CD14-positive monocyte (primary cell): ENCODE measurements at regions not wholly inside any gene's neighbourhood (a gene's known extent, or its start where the extent isn't known, plus 50 kb on each side); places are given as distances from the start of the nearest gene placed in this dataset.

Source experiments
- DNase-seq, 3 donors: peaks; one replicate each; pipeline ENCODE4 v3.0.0-alpha.2; 2011 to 2022
- H2AFZ ChIP-seq: 2 replicates; pipeline ENCODE4 v1.6.0; 2012; ENCODE audit warnings: mild to moderate bottlenecking, low read depth, low read length, inconsistent platforms; ENCODE audit not compliant: insufficient read depth, poor library complexity, severe bottlenecking
- H3K27ac ChIP-seq, 2 donors: 1 replicate in 1 of 2; 2 replicates in 1 of 2; pipeline ENCODE4 v1.5.1; 2012 to 2013; ENCODE audit warnings: low read length in 2 of 2, control low read depth in 1 of 2, inconsistent platforms in 1 of 2, low read depth in 1 of 2, mild to moderate bottlenecking in 1 of 2
- H3K27me3 ChIP-seq, 2 donors: one replicate each; pipeline versions ENCODE4 v1.6.0 to v1.6.1; 2011 to 2013; ENCODE audit warnings: low read length in 2 of 2; ENCODE audit not compliant: control insufficient read depth in 2 of 2, insufficient read depth in 2 of 2
- H3K36me3 ChIP-seq, 2 donors: replicated peaks in 1 of 2; 1 replicate in 1 of 2; 2 replicates in 1 of 2; pipeline versions ENCODE4 v1.5.1 to v1.6.1; 2012 to 2013; ENCODE audit warnings: low read length in 2 of 2, control low read depth in 1 of 2, inconsistent platforms in 1 of 2, mild to moderate bottlenecking in 1 of 2; ENCODE audit not compliant: insufficient read depth in 2 of 2, control insufficient read depth in 1 of 2
- H3K4me1 ChIP-seq, 2 donors: 1 replicate in 1 of 2; 2 replicates in 1 of 2; pipeline versions ENCODE4 v1.5.1 to v1.6.1; 2012 to 2013; ENCODE audit warnings: low read length in 2 of 2, control low read depth in 1 of 2, inconsistent platforms in 1 of 2, mild to moderate bottlenecking in 1 of 2, moderate library complexity in 1 of 2; ENCODE audit not compliant: insufficient read depth in 2 of 2, control insufficient read depth in 1 of 2
- H3K4me2 ChIP-seq: replicated peaks from 2 replicates; pipeline ENCODE3; 2012; ENCODE audit warnings: low read length, moderate library complexity, mild to moderate bottlenecking; ENCODE audit not compliant: poor library complexity, severe bottlenecking; ENCODE audit errors: extremely low read depth
- H3K4me3 ChIP-seq, 3 experiments: fragments of 200-600 bp in 1 of 3; sonication (generic) in 1 of 3; replicated peaks in 1 of 3; 1 replicate in 2 of 3; 2 replicates in 1 of 3; pipeline ENCODE4 v1.5.1; 2011 to 2013; ENCODE audit warnings: low read length in 3 of 3, mild to moderate bottlenecking in 3 of 3, control low read depth in 2 of 3, low read depth in 2 of 3, inconsistent platforms in 1 of 3, moderate library complexity in 1 of 3
- H3K79me2 ChIP-seq: 2 replicates; pipeline ENCODE4 v1.6.0; 2012; ENCODE audit warnings: mild to moderate bottlenecking, control low read depth, inconsistent platforms, low read length, moderate library complexity; ENCODE audit not compliant: insufficient read depth
- H3K9ac ChIP-seq: 2 replicates; pipeline ENCODE4 v1.6.0; 2017; ENCODE audit warnings: low read length, mild to moderate bottlenecking; ENCODE audit not compliant: insufficient read depth, poor library complexity, severe bottlenecking
- H3K9me3 ChIP-seq, 2 donors: replicated peaks in 1 of 2; 1 replicate in 1 of 2; 2 replicates in 1 of 2; pipeline versions ENCODE4 v1.5.1 to v1.6.1; 2012 to 2013; ENCODE audit warnings: low read length in 2 of 2, control low read depth in 1 of 2; ENCODE audit not compliant: control insufficient read depth in 1 of 2, insufficient read depth in 1 of 2
- H4K20me1 ChIP-seq: 2 replicates; pipeline ENCODE4 v1.6.0; 2012; ENCODE audit warnings: mild to moderate bottlenecking, low read length, control low read depth, moderate library complexity; ENCODE audit not compliant: insufficient read depth
- H3K27ac Mint-ChIP-seq, 7 donors: one replicate each; pipeline ENCODE4 v1.8.0; 2020; ENCODE audit warnings: mild to moderate bottlenecking in 7 of 7, mixed read lengths in 7 of 7, moderate library complexity in 6 of 7, inconsistent platforms in 2 of 7
- H3K27me3 Mint-ChIP-seq, 3 donors: one replicate each; pipeline ENCODE4 v1.8.0; 2021 to 2022; ENCODE audit warnings: low read depth in 3 of 3, mild to moderate bottlenecking in 3 of 3, mixed read lengths in 3 of 3, moderate library complexity in 3 of 3, inconsistent platforms in 1 of 3
- H3K36me3 Mint-ChIP-seq, 2 donors: one replicate each; pipeline ENCODE4 v1.8.0; 2020; ENCODE audit warnings: mixed read lengths in 2 of 2, inconsistent platforms in 1 of 2, mild to moderate bottlenecking in 1 of 2
- H3K4me1 Mint-ChIP-seq: one replicate; pipeline ENCODE4 v1.8.0; 2020; ENCODE audit warnings: mild to moderate bottlenecking, mixed read lengths
- H3K4me3 Mint-ChIP-seq, 2 donors: one replicate each; pipeline ENCODE4 v1.8.0; 2020; ENCODE audit warnings: mild to moderate bottlenecking in 2 of 2, mixed read lengths in 2 of 2, moderate library complexity in 1 of 2
- H3K9me3 Mint-ChIP-seq, 7 donors: one replicate each; pipeline ENCODE4 v1.8.0; 2020 to 2022; ENCODE audit warnings: mixed read lengths in 7 of 7, mild to moderate bottlenecking in 6 of 7, moderate library complexity in 6 of 7, inconsistent platforms in 2 of 7
- CTCF ChIP-seq: fragments of 200-600 bp; IDR thresholded peaks from one replicate; pipeline ENCODE4 v1.8.0; 2022; ENCODE audit warnings: antibody characterized with exemption, mild to moderate bottlenecking
- WGBS: methylation state at CpG from one replicate; pipeline ENCODE4 v1.1.5; 2013; ENCODE audit warnings: missing lambda C conversion rate; ENCODE audit not compliant: insufficient coverage; 5-methylcytosine and 5-hydroxymethylcytosine counted together
- intact Hi-C, 2 donors: fragments of 100-400 bp; cut with micrococcal nuclease; formaldehyde crosslinking; loops; one replicate each; pipeline versions ENCODE4 v1.15.0 to v1.15.1; 2023

- no peaks in the 10 kb centered on the region for H3K79me2 ChIP-seq
- WGBS, result 100% methylated on average over 1 of the region's 3 CpGs
- H3K36me3 Mint-ChIP-seq, result peaks cover 2 to 14% of the 10 kb centered on the region in 2 donors
- peaks cover 2 to 7% (median 5%) of the 10 kb centered on the region in 3 donors for H3K27me3 Mint-ChIP-seq
- peaks cover 4 to 8% of the 10 kb centered on the region in 2 donors for H3K9me3 ChIP-seq
- H4K20me1 ChIP-seq, result no peaks in the 10 kb centered on the region
- H3K4me3 ChIP-seq, result no peak overlapping the region
- TF ChIP-seq CTCF, result no peak
- no peaks in the 10 kb centered on the region for H3K36me3 ChIP-seq
- no peak overlapping the region for H2AFZ ChIP-seq
- H3K9me3 Mint-ChIP-seq, result peaks cover 0 to 9% (median 4%) of the 10 kb centered on the region in 7 donors
- H3K4me3 Mint-ChIP-seq, result no peak overlapping the region
- no peak overlapping the region for H3K9ac ChIP-seq
- H3K4me2 ChIP-seq, result no peak overlapping the region
- peaks cover 28 to 37% of the 10 kb centered on the region in 2 donors for H3K4me1 ChIP-seq
- H3K4me1 Mint-ChIP-seq, result peaks cover 26% of the 10 kb centered on the region
- intact Hi-C loops, result no loop called here
- no peaks in the 10 kb centered on the region for H3K27me3 ChIP-seq
- DNase-seq, result no peak
- no peak overlapping the region for H3K27ac ChIP-seq
- no peak overlapping the region for H3K27ac Mint-ChIP-seq
These were observed 202.8 kb downstream of the AUH start for GRCh38 chr9:91158946-91159345.

GRCh38 chr9:91159664-91160121, 202.0 kb downstream of the AUH start:
- WGBS, result 97% methylated on average over 13 of the region's 27 CpGs
- H3K9ac ChIP-seq, result no peak overlapping the region

More at GRCh38 chr9:91159664-91160121, 202.0 kb downstream of the AUH start:
- intact Hi-C loops, result loop anchor here in 1 of 2 donors (5.0 to 10.0 kb wide), 2 partner anchors 72 to 135 kb away; no protein-coding TSS in a partner anchor
- Histone ChIP-seq H3K4me2 (no peak overlapping the region), H3K9me3 (peaks cover 4 to 8% of the 10 kb centered on the region in 2 donors), H4K20me1 (no peaks in the 10 kb centered on the region), H3K27ac (no peak overlapping the region), H3K4me1 (peaks cover 36 to 44% of the 10 kb centered on the region in 2 donors), H3K27me3 (no peaks in the 10 kb centered on the region), H3K36me3 (no peaks in the 10 kb centered on the region), H3K4me3 (no peak overlapping the region), H2AFZ (no peak overlapping the region), H3K79me2 (no peaks in the 10 kb centered on the region)
- Mint-ChIP-seq H3K27me3 (peaks cover 2 to 7% (median 5%) of the 10 kb centered on the region in 3 donors), H3K9me3 (peaks cover 0 to 7% (median 4%) of the 10 kb centered on the region in 7 donors), H3K4me3 (no peak overlapping the region), H3K27ac (peak overlapping the region in 3 of 7 donors; percentile 35 to 68 (median 38)), H3K4me1 (peaks cover 34% of the 10 kb centered on the region), H3K36me3 (peaks cover 2 to 14% of the 10 kb centered on the region in 2 donors)
- no peak for TF ChIP-seq CTCF
- DNase-seq, result no peak
